SK-N-SH (cell line): ENCODE measurements at regions not wholly inside any gene's neighbourhood (a gene's known extent, or its start where the extent isn't known, plus 50 kb on each side); places are given as distances from the start of the nearest gene placed in this dataset.

Source experiments
- CTCF ChIA-PET: fragments of 300-600, 350-600 bp; formaldehyde crosslinking; extraction: SDS; loops from one replicate; lab custom pipeline; 2021; lab: Yijun Ruan, JAX
- POLR2A ChIA-PET: fragments of 350-600 bp; sonication (Branson Sonifier 250); formaldehyde crosslinking; extraction: SDS; loops from one replicate; lab custom pipeline; 2020; ENCODE audit warnings: antibody characterized with exemption, inconsistent platforms; lab: Yijun Ruan, JAX
- DNase-seq: peaks from one replicate; pipeline ENCODE4 v3.0.0; 2012
- H2AFZ ChIP-seq: fragments of 200-600 bp; sonication (generic); 2 replicates; pipeline ENCODE4 v1.8.1; 2016; ENCODE audit warnings: antibody characterized with exemption, mild to moderate bottlenecking, low read depth
- H3F3A ChIP-seq: fragments of 200-600 bp; sonication (generic); replicated peaks from 2 replicates; pipeline ENCODE3; 2016; ENCODE audit warnings: antibody characterized with exemption, mild to moderate bottlenecking; ENCODE audit not compliant: insufficient read depth
- H3K27ac ChIP-seq, 2 experiments: fragments of 200-500 bp in 1 of 2; fragments of 200-600 bp in 1 of 2; sonication (Bioruptor generic) in 1 of 2; sonication (generic), shearing (Covaris generic) in 1 of 2; 2 replicates each; pipeline versions ENCODE4 v1.5.1 to v1.6.1; 2014 to 2016; ENCODE audit warnings: low read depth in 2 of 2, inconsistent platforms in 1 of 2, low read length in 1 of 2, mild to moderate bottlenecking in 1 of 2, mixed read lengths in 1 of 2
- H3K27me3 ChIP-seq: fragments of 200-600 bp; sonication (generic), shearing (Covaris generic); 2 replicates; pipeline ENCODE4 v1.6.1; 2016; ENCODE audit warnings: mixed run types; ENCODE audit not compliant: insufficient read depth
- H3K36me3 ChIP-seq, 2 experiments: fragments of 200-500 bp in 1 of 2; fragments of 200-600 bp in 1 of 2; sonication (Bioruptor generic) in 1 of 2; sonication (generic) in 1 of 2; replicated peaks in 1 of 2; 2 replicates each; pipeline versions ENCODE3 to v1.5.1; 2014 to 2016; ENCODE audit warnings: low read length in 1 of 2, mild to moderate bottlenecking in 1 of 2; ENCODE audit not compliant: insufficient read depth in 2 of 2, control insufficient read depth in 1 of 2
- H3K4me1 ChIP-seq, 2 experiments: fragments of 200-500 bp in 1 of 2; fragments of 200-600 bp in 1 of 2; sonication (Bioruptor generic) in 1 of 2; sonication (generic), shearing (Covaris generic) in 1 of 2; 2 replicates each; pipeline versions ENCODE4 v1.5.1 to v1.6.1; 2014 to 2016; ENCODE audit warnings: low read depth in 1 of 2, low read length in 1 of 2, mixed run types in 1 of 2; ENCODE audit not compliant: insufficient read depth in 2 of 2, control insufficient read depth in 1 of 2
- H3K4me2 ChIP-seq: fragments of 200-600 bp; sonication (generic), shearing (Covaris generic); 2 replicates; pipeline ENCODE4 v1.6.1; 2017; ENCODE audit warnings: mixed run types
- H3K4me3 ChIP-seq, 2 experiments: fragments of 200-500 bp in 1 of 2; fragments of 200-600 bp in 1 of 2; sonication (Bioruptor generic) in 1 of 2; sonication (generic), shearing (Covaris generic) in 1 of 2; 2 replicates each; pipeline versions ENCODE4 v1.5.1 to v1.8.1; 2014 to 2016; ENCODE audit warnings: low read depth in 2 of 2, inconsistent platforms in 1 of 2, low read length in 1 of 2, mild to moderate bottlenecking in 1 of 2, mixed read lengths in 1 of 2, moderate library complexity in 1 of 2
- H3K79me2 ChIP-seq: fragments of 200-600 bp; sonication (generic); 2 replicates; pipeline ENCODE4 v1.8.1; 2017; ENCODE audit warnings: mild to moderate bottlenecking; ENCODE audit not compliant: insufficient read depth
- H3K9ac ChIP-seq: fragments of 200-600 bp; sonication (generic); 2 replicates; pipeline ENCODE4 v1.6.1; 2017; ENCODE audit warnings: mixed run types
- H3K9me2 ChIP-seq: fragments of 200-600 bp; sonication (generic); 2 replicates; pipeline ENCODE4 v1.6.1; 2017; ENCODE audit warnings: mixed run types
- H3K9me3 ChIP-seq: fragments of 200-600 bp; sonication (generic); 2 replicates; pipeline ENCODE4 v1.6.1; 2017; ENCODE audit warnings: mixed run types, mild to moderate bottlenecking, moderate library complexity
- H4K20me1 ChIP-seq: fragments of 200-600 bp; sonication (generic); 2 replicates; pipeline ENCODE4 v1.6.1; 2017; ENCODE audit warnings: mild to moderate bottlenecking, mixed run types; ENCODE audit not compliant: insufficient read depth
- ELF1 ChIP-seq: IDR thresholded peaks from 2 replicates; pipeline ENCODE4 v1.4.0; 2012
- EZH2phosphoT487 ChIP-seq: fragments of 200-600 bp; sonication (generic); IDR thresholded peaks from 2 replicates; pipeline ENCODE4 v1.6.1; 2017; ENCODE audit warnings: low read depth, mixed run types, mild to moderate bottlenecking, antibody characterized with exemption, moderate library complexity, borderline replicate concordance
- FOXM1 ChIP-seq: IDR thresholded peaks from 2 replicates; pipeline ENCODE4 v1.4.0; 2012; ENCODE audit warnings: low read depth, mild to moderate bottlenecking
- GABPA ChIP-seq: IDR thresholded peaks from 2 replicates; pipeline ENCODE4 v1.4.0; 2012; ENCODE audit warnings: low read depth, mild to moderate bottlenecking
- MAX ChIP-seq: IDR thresholded peaks from 2 replicates; pipeline ENCODE4 v1.4.0; 2012; ENCODE audit warnings: low read depth
- NFIC ChIP-seq: IDR thresholded peaks from 2 replicates; pipeline ENCODE4 v1.4.0; 2012; ENCODE audit warnings: borderline replicate concordance
- NRF1 ChIP-seq: IDR thresholded peaks from 2 replicates; pipeline ENCODE4 v1.6.1; 2012; ENCODE audit warnings: low read depth, mild to moderate bottlenecking, low read length
- POLR2AphosphoS5 ChIP-seq: IDR thresholded peaks from 2 replicates; pipeline ENCODE4 v1.6.1; 2012; ENCODE audit warnings: low read depth, low read length
- REST ChIP-seq: IDR thresholded peaks from 2 replicates; pipeline ENCODE4 v1.6.1; 2012; ENCODE audit warnings: mild to moderate bottlenecking, low read depth, low read length, moderate library complexity
- RFX5 ChIP-seq: IDR thresholded peaks from 2 replicates; pipeline ENCODE4 v1.6.1; 2012; ENCODE audit warnings: mild to moderate bottlenecking, improper control_type of control experiment, low read length
- TAF1 ChIP-seq: IDR thresholded peaks from 2 replicates; pipeline ENCODE4 v1.6.1; 2012; ENCODE audit warnings: low read depth, mild to moderate bottlenecking, low read length, moderate library complexity, borderline replicate concordance
- TCF12 ChIP-seq: IDR thresholded peaks from 2 replicates; pipeline ENCODE4 v1.4.0; 2012
- WGBS: methylation state at CpG from one replicate; pipeline ENCODE4 v1.1.6; 2017; ENCODE audit warnings: low lambda C conversion rate; 5-methylcytosine and 5-hydroxymethylcytosine counted together
- TF ChIP-seq, protein P1 (sequence below): fragments of 200-600 bp; sonication (generic); IDR thresholded peaks from 2 replicates; pipeline ENCODE4 v1.6.1; 2017; ENCODE audit warnings: antibody characterized with exemption, mild to moderate bottlenecking, moderate library complexity

- TF ChIP-seq, protein P1, sequence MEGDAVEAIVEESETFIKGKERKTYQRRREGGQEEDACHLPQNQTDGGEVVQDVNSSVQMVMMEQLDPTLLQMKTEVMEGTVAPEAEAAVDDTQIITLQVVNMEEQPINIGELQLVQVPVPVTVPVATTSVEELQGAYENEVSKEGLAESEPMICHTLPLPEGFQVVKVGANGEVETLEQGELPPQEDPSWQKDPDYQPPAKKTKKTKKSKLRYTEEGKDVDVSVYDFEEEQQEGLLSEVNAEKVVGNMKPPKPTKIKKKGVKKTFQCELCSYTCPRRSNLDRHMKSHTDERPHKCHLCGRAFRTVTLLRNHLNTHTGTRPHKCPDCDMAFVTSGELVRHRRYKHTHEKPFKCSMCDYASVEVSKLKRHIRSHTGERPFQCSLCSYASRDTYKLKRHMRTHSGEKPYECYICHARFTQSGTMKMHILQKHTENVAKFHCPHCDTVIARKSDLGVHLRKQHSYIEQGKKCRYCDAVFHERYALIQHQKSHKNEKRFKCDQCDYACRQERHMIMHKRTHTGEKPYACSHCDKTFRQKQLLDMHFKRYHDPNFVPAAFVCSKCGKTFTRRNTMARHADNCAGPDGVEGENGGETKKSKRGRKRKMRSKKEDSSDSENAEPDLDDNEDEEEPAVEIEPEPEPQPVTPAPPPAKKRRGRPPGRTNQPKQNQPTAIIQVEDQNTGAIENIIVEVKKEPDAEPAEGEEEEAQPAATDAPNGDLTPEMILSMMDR = no peak
- TF ChIP-seq TCF12 (no peak), GABPA (no peak), NRF1 (no peak), REST (no peak), ELF1 (no peak), TAF1 (no peak), RFX5 (no peak)
- POLR2A ChIA-PET = no interaction called here
- CTCF ChIA-PET = interaction anchor here (0.7 kb wide), 1 partner anchor 598 kb away, joined by 3 read pairs; no protein-coding TSS in a partner anchor
- Histone ChIP-seq H3K9me3 (no peaks in the 10 kb centered on the region), H3K27ac (no peak overlapping the region), H2AFZ (no peak overlapping the region), H3K27me3 (no peaks in the 10 kb centered on the region), H3K4me1 (no peaks in the 10 kb centered on the region; a peak in 1 of 4 replicates), H3K4me2 (no peak overlapping the region), H3K79me2 (no peaks in the 10 kb centered on the region), H3K36me3 (no peaks in the 10 kb centered on the region), H3F3A (no peaks in the 10 kb centered on the region), H4K20me1 (no peaks in the 10 kb centered on the region), H3K9me2 (no peaks in the 10 kb centered on the region), H3K9ac (no peak overlapping the region), H3K4me3 (no peak overlapping the region)
- 22% methylated on average over 4 of the region's 4 CpGs for WGBS
- no peak for DNase-seq
These were observed 221.7 kb downstream of the ZWINT start for GRCh38 chr10:56139405-56139804.

GRCh38 chr10:56135828-56136227, 225.2 kb downstream of the ZWINT start:
- POLR2A ChIA-PET = no interaction called here
- CTCF ChIA-PET = interaction anchor here (0.6 kb wide), 1 partner anchor 416 kb away, joined by 4 read pairs; no protein-coding TSS in a partner anchor
- no peaks in the 10 kb centered on the region for H3K79me2 ChIP-seq

More at GRCh38 chr10:56135828-56136227, 225.2 kb downstream of the ZWINT start:
- Histone ChIP-seq H4K20me1 (no peaks in the 10 kb centered on the region), H3K4me3 (no peak overlapping the region), H3K36me3 (no peaks in the 10 kb centered on the region), H3K4me2 (no peak overlapping the region), H3K4me1 (no peaks in the 10 kb centered on the region; a peak in 1 of 4 replicates), H3K27me3 (no peaks in the 10 kb centered on the region), H3K9me3 (no peaks in the 10 kb centered on the region), H3K27ac (no peak overlapping the region), H2AFZ (no peak overlapping the region), H3F3A (no peaks in the 10 kb centered on the region), H3K9me2 (no peaks in the 10 kb centered on the region), H3K9ac (no peak overlapping the region)
- TF ChIP-seq ELF1 (no peak), POLR2AphosphoS5 (no peak), MAX (no peak), NFIC (no peak), TAF1 (no peak), EZH2phosphoT487 (no peak), FOXM1 (no peak), RFX5 (no peak)
- WGBS = 31% methylated on average over 4 of the region's 4 CpGs
- no peak for DNase-seq
